HepG2 (cell line): ENCODE measurements at regions not wholly inside any gene's neighbourhood (a gene's known extent, or its start where the extent isn't known, plus 50 kb on each side); places are given as distances from the start of the nearest gene placed in this dataset.
A peak's percentile ranks its signal among the peaks of the same experiment; 100 is the strongest.

Experiments
- CBFB ChIP-seq: sonication (generic); formaldehyde crosslinking; IDR thresholded peaks from 2 replicates; pipeline ENCODE4 v1.4.0; 2020; ENCODE audit warnings: missing genetic modification reagents
- CEBPG ChIP-seq: IDR thresholded peaks from 2 replicates; pipeline ENCODE4 v1.6.1; 2016
- MBNL3 ChIP-seq: fragments of 250-450 bp; sonication (Bioruptor Pico); conservative IDR thresholded peaks from 2 replicates; pipeline ENCODE4 v1.8.0; 2022; ENCODE audit warnings: mild to moderate bottlenecking, inconsistent platforms
- NBN ChIP-seq: fragments of 450-650 bp; conservative IDR thresholded peaks from 2 replicates; pipeline ENCODE4 v1.6.1; 2017
- NFE2L1 ChIP-seq: sonication (generic); formaldehyde crosslinking; IDR thresholded peaks from 2 replicates; pipeline ENCODE4 v1.4.0; 2020; ENCODE audit warnings: missing genetic modification reagents, mild to moderate bottlenecking, borderline replicate concordance
- NR2F1 ChIP-seq, 2 experiments: fragments of 450-650 bp in 1 of 2; formaldehyde crosslinking in 1 of 2; IDR thresholded peaks; 2 replicates each; pipeline versions ENCODE4 v1.5.0 to v1.6.1; 2016 to 2020; ENCODE audit warnings: mild to moderate bottlenecking in 1 of 2, missing compliant biosample characterization in 1 of 2, missing genetic modification reagents in 1 of 2, moderate library complexity in 1 of 2
- NR2F2 ChIP-seq: IDR thresholded peaks from 2 replicates; pipeline ENCODE4 v1.6.1; 2012; ENCODE audit warnings: low read depth, inconsistent platforms, borderline replicate concordance
- SALL1 ChIP-seq: sonication (generic); formaldehyde crosslinking; IDR thresholded peaks from 2 replicates; pipeline ENCODE4 v1.8.0; 2022; ENCODE audit warnings: mild to moderate bottlenecking, missing genetic modification reagents
- SP4 ChIP-seq: sonication (generic); formaldehyde crosslinking; IDR thresholded peaks from 2 replicates; pipeline ENCODE4 v1.8.1; 2023; ENCODE audit warnings: mild to moderate bottlenecking, missing genetic modification reagents
- SRSF1 ChIP-seq: fragments of 200-400 bp; formaldehyde crosslinking; optimal IDR thresholded peaks from 2 replicates; pipeline ENCODE3; 2017; ENCODE audit warnings: mild to moderate bottlenecking, low read depth, low read length, moderate library complexity
- TARDBP ChIP-seq: sonication (generic); formaldehyde crosslinking; IDR thresholded peaks from 2 replicates; pipeline ENCODE4 v1.8.0; 2022; ENCODE audit warnings: mild to moderate bottlenecking, missing genetic modification reagents
- XBP1 ChIP-seq: sonication (generic); formaldehyde crosslinking; IDR thresholded peaks from 2 replicates; pipeline ENCODE4 v1.5.0; 2020; ENCODE audit warnings: missing genetic modification reagents
- ZFP37 ChIP-seq: sonication (generic); formaldehyde crosslinking; IDR thresholded peaks from 2 replicates; pipeline ENCODE4 v1.4.0; 2020; ENCODE audit warnings: missing genetic modification reagents, borderline replicate concordance
- ZNF10 ChIP-seq: sonication (generic); formaldehyde crosslinking; IDR thresholded peaks from 2 replicates; pipeline ENCODE4 v1.4.0; 2020; ENCODE audit warnings: mild to moderate bottlenecking, low read depth, missing genetic modification reagents, borderline replicate concordance
- ZNF143 ChIP-seq: sonication (generic); formaldehyde crosslinking; IDR thresholded peaks from 2 replicates; pipeline ENCODE4 v1.4.0; 2020; ENCODE audit warnings: missing genetic modification reagents
- ZNF180 ChIP-seq: sonication (generic); formaldehyde crosslinking; IDR thresholded peaks from 2 replicates; pipeline ENCODE4 v1.4.0; 2020; ENCODE audit warnings: low read depth, missing genetic modification reagents, borderline replicate concordance
- ZNF331 ChIP-seq: sonication (generic); formaldehyde crosslinking; IDR thresholded peaks from 2 replicates; pipeline ENCODE4 v1.4.0; 2020; ENCODE audit warnings: missing genetic modification reagents
- ZNF670 ChIP-seq: sonication (generic); formaldehyde crosslinking; IDR thresholded peaks from 2 replicates; pipeline ENCODE4 v1.8.0; 2022; ENCODE audit warnings: mild to moderate bottlenecking, missing genetic modification reagents, borderline replicate concordance
- ZNF7 ChIP-seq: IDR thresholded peaks from 2 replicates; pipeline ENCODE4 v1.6.1; 2016; ENCODE audit warnings: missing biosample characterization, missing genetic modification reagents
- ZSCAN9 ChIP-seq: IDR thresholded peaks from 2 replicates; pipeline ENCODE4 v1.6.1; 2016; ENCODE audit warnings: borderline replicate concordance
- TF ChIP-seq, protein P1 (sequence below): sonication (generic); formaldehyde crosslinking; IDR thresholded peaks from 2 replicates; pipeline ENCODE4 v1.5.1; 2020; ENCODE audit warnings: mild to moderate bottlenecking, missing genetic modification reagents, borderline replicate concordance
- TF ChIP-seq, protein P2 (sequence below): sonication (generic); formaldehyde crosslinking; IDR thresholded peaks from 2 replicates; pipeline ENCODE4 v1.4.0; 2020; ENCODE audit warnings: missing genetic modification reagents
- TF ChIP-seq, protein P3 (sequence below): IDR thresholded peaks from 2 replicates; pipeline ENCODE4 v1.6.1; 2016; ENCODE audit warnings: low read depth, control low read depth
- TF ChIP-seq, protein P4 (sequence below): sonication (generic); formaldehyde crosslinking; IDR thresholded peaks from 2 replicates; pipeline ENCODE4 v1.8.0; 2022; ENCODE audit warnings: missing genetic modification reagents, mild to moderate bottlenecking, inconsistent platforms, borderline replicate concordance
- TF ChIP-seq, protein P5 (sequence below): sonication (generic); formaldehyde crosslinking; IDR thresholded peaks from 2 replicates; pipeline ENCODE4 v1.4.0; 2020; ENCODE audit warnings: missing genetic modification reagents; ENCODE audit errors: not compliant biosample characterization

DNA sequence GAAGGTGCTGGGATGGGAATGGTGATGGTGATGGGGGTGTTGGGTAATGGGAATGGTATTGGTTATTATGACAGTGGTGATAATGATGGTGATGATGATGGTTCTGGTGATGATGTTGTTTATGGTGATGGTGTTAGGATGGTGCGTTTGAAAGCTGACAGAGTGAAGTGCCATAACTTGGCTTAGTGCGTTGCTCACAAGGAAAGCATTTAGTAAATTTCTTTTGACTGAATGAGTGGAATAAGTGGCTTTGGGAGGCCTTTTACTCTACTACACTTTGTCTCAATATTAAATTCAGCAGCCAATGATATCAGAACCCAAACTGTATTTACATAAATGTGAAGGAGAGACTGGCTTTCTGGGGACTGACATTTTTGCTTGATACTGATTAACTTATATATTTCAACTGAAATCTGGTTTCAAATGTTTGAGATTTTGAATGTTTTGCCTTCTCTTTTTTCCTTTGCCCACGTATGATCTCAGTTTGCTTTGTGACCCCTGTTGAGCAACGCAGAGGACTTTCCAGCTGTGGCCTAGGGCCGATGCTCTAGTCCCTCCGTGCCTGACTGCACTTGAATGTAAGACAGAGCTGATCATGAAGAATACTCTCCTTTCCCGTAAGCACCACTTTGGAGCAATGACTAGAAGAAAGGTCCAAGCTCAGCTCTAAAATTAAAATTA, 128.5 kb upstream of the SH3BP4 start (continued):
- 0 out of 2 replicates have a peak, but pooled peaks have one; percentile 46 for TF ChIP-seq NR2F2
- TF ChIP-seq NR2F1 (CRISPR knock-in tag; IDR thresholded peaks at IDR 0.05) = peak in 1 of 2 experiments; percentile 7; a peak in 1 of 4 replicates
- TF ChIP-seq ZSCAN9 (CRISPR knock-in tag) = no peak
- TF ChIP-seq ZFP37 (CRISPR knock-in tag) = peak; percentile 16; the same call in 1 of the 2 replicates
- no peak for TF ChIP-seq NBN
- TF ChIP-seq ZNF180 (CRISPR knock-in tag) = no peak
- no peak for TF ChIP-seq ZNF143 (CRISPR knock-in tag)
- TF ChIP-seq, protein P1, sequence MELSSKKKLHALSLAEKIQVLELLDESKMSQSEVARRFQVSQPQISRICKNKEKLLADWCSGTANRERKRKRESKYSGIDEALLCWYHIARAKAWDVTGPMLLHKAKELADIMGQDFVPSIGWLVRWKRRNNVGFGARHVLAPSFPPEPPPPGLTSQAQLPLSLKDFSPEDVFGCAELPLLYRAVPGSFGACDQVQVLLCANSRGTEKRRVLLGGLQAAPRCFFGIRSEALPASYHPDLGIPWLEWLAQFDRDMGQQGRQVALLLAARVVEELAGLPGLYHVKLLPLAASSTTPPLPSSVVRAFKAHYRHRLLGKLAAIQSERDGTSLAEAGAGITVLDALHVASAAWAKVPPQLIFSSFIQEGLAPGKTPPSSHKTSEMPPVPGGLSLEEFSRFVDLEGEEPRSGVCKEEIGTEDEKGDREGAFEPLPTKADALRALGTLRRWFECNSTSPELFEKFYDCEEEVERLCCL (CRISPR knock-in tag) = no peak
- TF ChIP-seq ZNF7 (CRISPR knock-in tag) = 0 out of 2 replicates have a peak, but pooled peaks have one; percentile 33
- TF ChIP-seq SP4 (CRISPR knock-in tag) = no peak
- no peak for TF ChIP-seq XBP1
- no peak for TF ChIP-seq SRSF1
- TF ChIP-seq, protein P2, sequence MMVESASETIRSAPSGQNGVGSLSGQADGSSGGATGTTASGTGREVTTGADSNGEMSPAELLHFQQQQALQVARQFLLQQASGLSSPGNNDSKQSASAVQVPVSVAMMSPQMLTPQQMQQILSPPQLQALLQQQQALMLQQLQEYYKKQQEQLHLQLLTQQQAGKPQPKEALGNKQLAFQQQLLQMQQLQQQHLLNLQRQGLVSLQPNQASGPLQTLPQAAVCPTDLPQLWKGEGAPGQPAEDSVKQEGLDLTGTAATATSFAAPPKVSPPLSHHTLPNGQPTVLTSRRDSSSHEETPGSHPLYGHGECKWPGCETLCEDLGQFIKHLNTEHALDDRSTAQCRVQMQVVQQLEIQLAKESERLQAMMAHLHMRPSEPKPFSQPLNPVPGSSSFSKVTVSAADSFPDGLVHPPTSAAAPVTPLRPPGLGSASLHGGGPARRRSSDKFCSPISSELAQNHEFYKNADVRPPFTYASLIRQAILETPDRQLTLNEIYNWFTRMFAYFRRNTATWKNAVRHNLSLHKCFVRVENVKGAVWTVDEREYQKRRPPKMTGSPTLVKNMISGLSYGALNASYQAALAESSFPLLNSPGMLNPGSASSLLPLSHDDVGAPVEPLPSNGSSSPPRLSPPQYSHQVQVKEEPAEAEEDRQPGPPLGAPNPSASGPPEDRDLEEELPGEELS (CRISPR knock-in tag) = no peak
- TF ChIP-seq TARDBP (CRISPR knock-in tag) = 0 out of 2 replicates have a peak, but pooled peaks have one; percentile 28
- TF ChIP-seq SALL1 = peak; percentile 56; the same call in 1 of the 2 replicates
- TF ChIP-seq MBNL3 (CRISPR knock-in tag) = no peak
- TF ChIP-seq, protein P3, sequence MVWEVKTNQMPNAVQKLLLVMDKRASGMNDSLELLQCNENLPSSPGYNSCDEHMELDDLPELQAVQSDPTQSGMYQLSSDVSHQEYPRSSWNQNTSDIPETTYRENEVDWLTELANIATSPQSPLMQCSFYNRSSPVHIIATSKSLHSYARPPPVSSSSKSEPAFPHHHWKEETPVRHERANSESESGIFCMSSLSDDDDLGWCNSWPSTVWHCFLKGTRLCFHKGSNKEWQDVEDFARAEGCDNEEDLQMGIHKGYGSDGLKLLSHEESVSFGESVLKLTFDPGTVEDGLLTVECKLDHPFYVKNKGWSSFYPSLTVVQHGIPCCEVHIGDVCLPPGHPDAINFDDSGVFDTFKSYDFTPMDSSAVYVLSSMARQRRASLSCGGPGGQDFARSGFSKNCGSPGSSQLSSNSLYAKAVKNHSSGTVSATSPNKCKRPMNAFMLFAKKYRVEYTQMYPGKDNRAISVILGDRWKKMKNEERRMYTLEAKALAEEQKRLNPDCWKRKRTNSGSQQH (CRISPR knock-in tag) = 0 out of 2 replicates have a peak, but pooled peaks have one; percentile 24
- TF ChIP-seq ZNF331 (CRISPR knock-in tag) = no peak
- TF ChIP-seq ZNF670 (CRISPR knock-in tag) = no peak
- no peak for TF ChIP-seq NFE2L1 (CRISPR knock-in tag)
- TF ChIP-seq, protein P4, sequence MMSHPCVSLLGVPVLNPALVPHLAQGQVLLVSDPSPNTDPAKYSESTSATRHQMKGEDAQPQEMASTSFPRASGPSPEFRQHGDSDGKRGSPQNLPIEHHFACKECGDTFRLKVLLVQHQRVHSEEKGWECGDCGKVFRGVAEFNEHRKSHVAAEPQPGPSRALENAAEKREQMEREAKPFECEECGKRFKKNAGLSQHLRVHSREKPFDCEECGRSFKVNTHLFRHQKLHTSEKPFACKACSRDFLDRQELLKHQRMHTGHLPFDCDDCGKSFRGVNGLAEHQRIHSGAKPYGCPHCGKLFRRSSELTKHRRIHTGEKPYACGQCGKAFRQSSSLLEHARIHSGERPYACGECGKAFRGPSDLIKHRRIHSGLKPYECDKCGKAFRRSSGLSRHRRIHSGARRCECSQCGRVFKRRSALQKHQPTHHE = no peak
- TF ChIP-seq, protein P5, sequence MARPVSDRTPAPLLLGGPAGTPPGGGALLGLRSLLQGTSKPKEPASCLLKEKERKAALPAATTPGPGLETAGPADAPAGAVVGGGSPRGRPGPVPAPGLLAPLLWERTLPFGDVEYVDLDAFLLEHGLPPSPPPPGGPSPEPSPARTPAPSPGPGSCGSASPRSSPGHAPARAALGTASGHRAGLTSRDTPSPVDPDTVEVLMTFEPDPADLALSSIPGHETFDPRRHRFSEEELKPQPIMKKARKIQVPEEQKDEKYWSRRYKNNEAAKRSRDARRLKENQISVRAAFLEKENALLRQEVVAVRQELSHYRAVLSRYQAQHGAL = no peak
- no peak for TF ChIP-seq CBFB (CRISPR knock-in tag)
- no peak for TF ChIP-seq ZNF10
- TF ChIP-seq CEBPG (CRISPR knock-in tag) = peak; percentile 71
